CD4-positive, alpha-beta T cell (primary cell): ENCODE measurements at regions not wholly inside any gene's neighbourhood (a gene's known extent, or its start where the extent isn't known, plus 50 kb on each side); places are given as distances from the start of the nearest gene placed in this dataset.

ENCODE experiments used
- ATAC-seq: fragments of 200-7000 bp; cut with Tn5 transposase; one replicate; pipeline ENCODE4 v1.10.0; 2022; ENCODE audit warnings: mild to moderate bottlenecking; ENCODE audit not compliant: poor library complexity
- CTCF ChIA-PET: fragments of 350-600 bp; sonication (Branson Sonifier 250); formaldehyde crosslinking; loops from one replicate; lab custom pipeline; 2021; ENCODE audit warnings: antibody characterized with exemption, inconsistent platforms; lab: Charles Lee
- POLR2A ChIA-PET: fragments of 350-600 bp; sonication (Branson Sonifier 250); formaldehyde crosslinking; loops from one replicate; lab custom pipeline; 2021; ENCODE audit warnings: antibody characterized with exemption, inconsistent platforms; lab: Charles Lee
- DNase-seq, 14 experiments: peaks; one replicate each; pipeline ENCODE4 v3.0.0-alpha.2; 2013 to 2020; ENCODE audit warnings: mixed read lengths in 2 of 14
- H3K27ac ChIP-seq, 2 donors: one replicate each; pipeline versions ENCODE4 v1.5.1 to v1.7.0; 2013; ENCODE audit warnings: low read length in 2 of 2, low read depth in 1 of 2, mild to moderate bottlenecking in 1 of 2
- H3K27me3 ChIP-seq, 2 experiments: 1 replicate in 1 of 2; 2 replicates in 1 of 2; pipeline versions ENCODE4 v1.6.1 to v1.7.0; 2013; ENCODE audit warnings: low read length in 2 of 2, control low read depth in 1 of 2, mild to moderate bottlenecking in 1 of 2, moderate library complexity in 1 of 2; ENCODE audit not compliant: insufficient read depth in 2 of 2, control insufficient read depth in 1 of 2
- H3K36me3 ChIP-seq: one replicate; pipeline ENCODE4 v1.6.1; 2013; ENCODE audit warnings: low read length, control low read depth; ENCODE audit not compliant: insufficient read depth
- H3K4me1 ChIP-seq: one replicate; pipeline ENCODE4 v1.6.1; 2013; ENCODE audit warnings: low read length, control low read depth; ENCODE audit not compliant: insufficient read depth
- H3K4me3 ChIP-seq: one replicate; pipeline ENCODE4 v1.5.1; 2013; ENCODE audit warnings: mild to moderate bottlenecking, low read length, moderate library complexity
- H3K9me3 ChIP-seq, 2 experiments: 1 replicate in 1 of 2; 2 replicates in 1 of 2; pipeline versions ENCODE4 v1.6.1 to v1.7.0; 2013; ENCODE audit warnings: low read length in 2 of 2, mild to moderate bottlenecking in 2 of 2, control low read depth in 1 of 2, moderate library complexity in 1 of 2; ENCODE audit not compliant: control insufficient read depth in 1 of 2, insufficient read depth in 1 of 2
- H3K27ac Mint-ChIP-seq: one replicate; pipeline ENCODE4 v1.8.0; 2020; ENCODE audit warnings: mixed read lengths
- H3K27me3 Mint-ChIP-seq: one replicate; pipeline ENCODE4 v1.8.0; 2021; ENCODE audit warnings: mixed read lengths
- H3K36me3 Mint-ChIP-seq: one replicate; pipeline ENCODE4 v1.8.0; 2021; ENCODE audit warnings: low read depth, mixed read lengths
- H3K4me1 Mint-ChIP-seq: one replicate; pipeline ENCODE4 v1.8.0; 2021; ENCODE audit warnings: low read depth, mixed read lengths
- H3K4me3 Mint-ChIP-seq: one replicate; pipeline ENCODE4 v1.8.0; 2020; ENCODE audit warnings: mild to moderate bottlenecking, mixed read lengths
- H3K9me3 Mint-ChIP-seq: one replicate; pipeline ENCODE4 v1.8.0; 2020; ENCODE audit warnings: mixed read lengths
- intact Hi-C, 2 experiments: fragments of 100-400 bp; cut with DNase I in 1 of 2; cut with micrococcal nuclease in 1 of 2; formaldehyde crosslinking; loops; one replicate each; pipeline versions ENCODE4 v1.15.1 to v1.9.0; 2023 to 2025; cut with DNase I, micrococcal nuclease
- TF ChIP-seq, protein P1 (sequence below): fragments of 200-600 bp; IDR thresholded peaks from one replicate; pipeline ENCODE4 v1.8.0; 2022; ENCODE audit warnings: antibody characterized with exemption, mild to moderate bottlenecking

DNA sequence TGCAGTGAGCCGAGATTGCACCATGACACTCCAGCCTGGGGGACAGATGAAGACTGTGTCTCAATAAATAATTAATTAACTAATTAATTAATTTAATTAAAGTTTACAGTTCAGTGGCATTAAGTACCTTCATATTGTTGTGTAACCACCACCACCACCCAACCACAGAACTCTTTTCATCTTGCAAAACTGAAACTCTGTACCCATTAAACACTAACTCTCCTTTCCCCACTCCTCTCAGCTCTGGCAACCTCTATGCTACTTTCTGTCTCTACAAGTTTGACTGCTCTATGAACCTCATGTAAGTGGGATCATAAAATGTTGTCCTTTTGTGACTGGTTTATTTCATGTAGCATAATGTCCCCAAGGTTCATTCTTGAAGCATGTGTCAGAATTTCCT, 259.3 kb upstream of the MDFIC2 start:
- no peak overlapping the region for H3K27ac Mint-ChIP-seq
- H3K4me1 Mint-ChIP-seq, result no peaks in the 10 kb centered on the region
- Histone ChIP-seq H3K4me1 (no peaks in the 10 kb centered on the region), H3K27me3 (no peaks in the 10 kb centered on the region), H3K4me3 (no peak overlapping the region), H3K36me3 (no peaks in the 10 kb centered on the region), H3K9me3 (no peaks in the 10 kb centered on the region), H3K27ac (no peak overlapping the region)
- no peaks in the 10 kb centered on the region for H3K36me3 Mint-ChIP-seq
- ChIA-PET CTCF (no interaction called here), POLR2A (no interaction called here)
- ATAC-seq (no peak), DNase-seq (no peak)
- H3K9me3 Mint-ChIP-seq, result no peaks in the 10 kb centered on the region
- intact Hi-C loops, result no loop called here
- peaks cover 11% of the 10 kb centered on the region for H3K27me3 Mint-ChIP-seq
- TF ChIP-seq, protein P1, sequence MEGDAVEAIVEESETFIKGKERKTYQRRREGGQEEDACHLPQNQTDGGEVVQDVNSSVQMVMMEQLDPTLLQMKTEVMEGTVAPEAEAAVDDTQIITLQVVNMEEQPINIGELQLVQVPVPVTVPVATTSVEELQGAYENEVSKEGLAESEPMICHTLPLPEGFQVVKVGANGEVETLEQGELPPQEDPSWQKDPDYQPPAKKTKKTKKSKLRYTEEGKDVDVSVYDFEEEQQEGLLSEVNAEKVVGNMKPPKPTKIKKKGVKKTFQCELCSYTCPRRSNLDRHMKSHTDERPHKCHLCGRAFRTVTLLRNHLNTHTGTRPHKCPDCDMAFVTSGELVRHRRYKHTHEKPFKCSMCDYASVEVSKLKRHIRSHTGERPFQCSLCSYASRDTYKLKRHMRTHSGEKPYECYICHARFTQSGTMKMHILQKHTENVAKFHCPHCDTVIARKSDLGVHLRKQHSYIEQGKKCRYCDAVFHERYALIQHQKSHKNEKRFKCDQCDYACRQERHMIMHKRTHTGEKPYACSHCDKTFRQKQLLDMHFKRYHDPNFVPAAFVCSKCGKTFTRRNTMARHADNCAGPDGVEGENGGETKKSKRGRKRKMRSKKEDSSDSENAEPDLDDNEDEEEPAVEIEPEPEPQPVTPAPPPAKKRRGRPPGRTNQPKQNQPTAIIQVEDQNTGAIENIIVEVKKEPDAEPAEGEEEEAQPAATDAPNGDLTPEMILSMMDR, result no peak
- no peak overlapping the region for H3K4me3 Mint-ChIP-seq

DNA sequence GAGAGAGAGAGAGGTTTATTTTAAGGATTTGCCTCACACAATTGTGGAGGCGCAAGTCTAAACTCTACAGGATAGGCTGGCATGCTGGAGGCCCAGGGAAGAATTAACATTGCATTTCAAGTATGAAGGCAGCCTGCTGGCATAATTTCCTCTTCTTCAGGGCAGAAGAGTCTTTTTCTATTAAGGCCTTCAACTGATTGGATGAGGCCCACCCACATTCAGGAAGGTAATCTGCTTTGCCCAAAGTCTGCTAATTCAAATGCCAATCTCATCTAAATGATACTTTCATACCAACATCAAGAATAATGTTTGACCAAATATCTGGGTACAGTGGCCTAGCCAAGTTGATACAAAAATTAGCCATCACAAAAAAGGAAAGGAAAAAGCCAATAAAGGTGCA, 258.1 kb upstream of the MDFIC2 start:
- CTCF ChIA-PET, result no interaction called here
- DNase-seq (no peak), ATAC-seq (no peak)
- no peaks in the 10 kb centered on the region for H3K36me3 Mint-ChIP-seq
- no peak overlapping the region for H3K4me3 Mint-ChIP-seq
- Histone ChIP-seq H3K36me3 (no peaks in the 10 kb centered on the region), H3K9me3 (no peaks in the 10 kb centered on the region), H3K27me3 (no peaks in the 10 kb centered on the region), H3K4me1 (no peaks in the 10 kb centered on the region), H3K4me3 (no peak overlapping the region), H3K27ac (no peak overlapping the region)
- H3K27ac Mint-ChIP-seq, result no peak overlapping the region
- POLR2A ChIA-PET, result no interaction called here
- intact Hi-C loops, result no loop called here
- peaks cover 6% of the 10 kb centered on the region for H3K27me3 Mint-ChIP-seq
- no peaks in the 10 kb centered on the region for H3K9me3 Mint-ChIP-seq
- TF ChIP-seq, protein P1, result no peak
- no peaks in the 10 kb centered on the region for H3K4me1 Mint-ChIP-seq

DNA sequence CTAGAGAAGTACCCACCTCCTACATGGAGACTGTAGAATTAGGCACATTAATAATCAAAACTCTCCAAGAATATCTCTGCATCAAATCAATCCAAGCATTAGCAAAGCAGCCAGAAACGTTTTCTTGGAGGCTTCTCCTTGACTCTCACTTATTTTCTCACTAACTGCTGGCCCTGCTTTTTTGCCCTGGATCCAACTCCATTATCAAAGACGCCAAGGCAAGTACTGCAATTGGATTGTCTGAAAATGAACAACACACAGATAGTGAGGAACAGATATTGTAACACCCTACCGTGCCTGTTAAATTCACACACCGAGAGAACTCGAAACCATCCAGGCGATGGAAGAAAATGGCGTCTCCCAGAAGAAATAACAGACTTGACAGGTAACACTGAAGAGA, 256.2 kb upstream of the MDFIC2 start:
- Mint-ChIP-seq H3K9me3 (no peaks in the 10 kb centered on the region), H3K36me3 (no peaks in the 10 kb centered on the region), H3K4me1 (no peaks in the 10 kb centered on the region), H3K27me3 (no peaks in the 10 kb centered on the region), H3K27ac (no peak overlapping the region), H3K4me3 (no peak overlapping the region)
- no peak overlapping the region for H3K27ac ChIP-seq
- no peak overlapping the region for H3K4me3 ChIP-seq
- ChIA-PET CTCF (no interaction called here), POLR2A (no interaction called here)
- H3K36me3 ChIP-seq, result no peaks in the 10 kb centered on the region
- no peaks in the 10 kb centered on the region for H3K9me3 ChIP-seq
- intact Hi-C loops, result no loop called here
- H3K4me1 ChIP-seq, result no peaks in the 10 kb centered on the region
- no peaks in the 10 kb centered on the region for H3K27me3 ChIP-seq
- no peak for DNase-seq
- TF ChIP-seq, protein P1, result no peak
- no peak for ATAC-seq
